Erythroblast (primary cell): ENCODE measurements at regions not wholly inside any gene's neighbourhood (a gene's known extent, or its start where the extent isn't known, plus 50 kb on each side); places are given as distances from the start of the nearest gene placed in this dataset.

Experiments
- GATA1 ChIP-seq: IDR thresholded peaks from 2 replicates; pipeline ENCODE4 v1.6.1; 2011; ENCODE audit warnings: low read depth, mild to moderate bottlenecking, control low read depth, low read length, moderate library complexity
- POLR2A ChIP-seq: IDR thresholded peaks from 2 replicates; pipeline ENCODE4 v1.6.1; 2011; ENCODE audit warnings: mild to moderate bottlenecking, low read length

DNA sequence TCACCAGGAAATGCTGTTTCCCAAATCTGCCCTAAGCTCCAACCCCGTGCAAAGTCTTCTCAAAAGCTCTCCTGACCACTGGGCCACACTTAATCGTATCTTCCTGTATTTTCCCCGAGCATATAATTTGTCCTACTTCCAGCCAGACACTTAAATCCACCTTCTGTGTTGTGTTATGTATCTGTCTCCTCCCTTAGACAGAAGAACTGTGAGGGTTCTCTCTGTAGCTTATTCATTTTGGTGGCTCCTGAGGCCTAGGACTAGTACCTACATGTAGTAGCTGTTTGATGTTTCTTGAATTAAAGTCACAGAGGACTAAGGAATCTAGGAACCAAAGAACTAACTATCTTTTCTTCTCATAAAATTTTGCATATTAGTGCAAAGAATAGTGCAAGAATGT is 292.6 kb downstream of the ALDH8A1 start:
- TF ChIP-seq POLR2A, result no peak
- no peak for TF ChIP-seq GATA1
